ENCODE measurements at regions not wholly inside any gene's neighbourhood (a gene's known extent, or its start where the extent isn't known, plus 50 kb on each side); places are given as distances from the start of the nearest gene placed in this dataset.

GRCh38 chr9:121569266-121569648 is 69.6 kb upstream of the GGTA1 start:
- Histone ChIP-seq H3K36me3 (ENCODE audit: low read depth, missing control alignments) (no peaks in the 10 kb centered on the region), H3K9me3 (no peaks in the 10 kb centered on the region), H3K4me1 (peaks cover 24% of the 10 kb centered on the region), H3K27ac (no peak overlapping the region), H3K27me3 (no peaks in the 10 kb centered on the region), H3K4me3 (no peak overlapping the region)
- TF ChIP-seq CTCF (IDR thresholded peaks at IDR 0.05) (no peak), POLR2A (IDR thresholded peaks at IDR 0.05) (no peak)
- 60 to 93% methylated on average over 3 of the region's 3 CpGs for WGBS, 2 donors
- intact Hi-C loops (cut with DNase I; ENCODE audit: low total_unique reads) = no loop called here
- no peak for DNase-seq

GRCh38 chr9:121572581-121572980 is 72.9 kb upstream of the GGTA1 start:
- no peak for DNase-seq
- no peaks in the 10 kb centered on the region for H3K9me3 ChIP-seq
- peaks cover 16% of the 10 kb centered on the region for H3K4me1 ChIP-seq
- no peak overlapping the region for H3K27ac ChIP-seq
- no peaks in the 10 kb centered on the region for H3K36me3 ChIP-seq (ENCODE audit: low read depth, missing control alignments)
- no peak overlapping the region for H3K4me3 ChIP-seq
- intact Hi-C loops (cut with DNase I; ENCODE audit: low total_unique reads) = no loop called here
- no peaks in the 10 kb centered on the region for H3K27me3 ChIP-seq
- TF ChIP-seq CTCF (IDR thresholded peaks at IDR 0.05) (no peak), POLR2A (IDR thresholded peaks at IDR 0.05) (no peak)
- WGBS, 2 donors = 68 to 88% methylated on average over 7 of the region's 7 CpGs

- Histone ChIP-seq H3K9me3 (no peaks in the 10 kb centered on the region), H3K36me3 (ENCODE audit: low read depth, missing control alignments) (no peaks in the 10 kb centered on the region), H3K4me3 (no peak overlapping the region), H3K27ac (no peak overlapping the region), H3K4me1 (peaks cover 6% of the 10 kb centered on the region), H3K27me3 (no peaks in the 10 kb centered on the region)
- DNase-seq = no peak
- TF ChIP-seq CTCF (IDR thresholded peaks at IDR 0.05) = no peak
- no peak for TF ChIP-seq POLR2A (IDR thresholded peaks at IDR 0.05)
- intact Hi-C loops (cut with DNase I; ENCODE audit: low total_unique reads) = no loop called here
- 84 to 90% methylated on average over 10 of the region's 10 CpGs for WGBS, 2 donors
Measured at GRCh38 chr9:121573717-121574485, 74.3 kb upstream of the GGTA1 start.

GRCh38 chr9:121574774-121575519 is 75.3 kb upstream of the GGTA1 start:
- Histone ChIP-seq H3K36me3 (ENCODE audit: low read depth, missing control alignments) (no peaks in the 10 kb centered on the region), H3K27ac (no peak overlapping the region), H3K9me3 (no peaks in the 10 kb centered on the region), H3K4me1 (peaks cover 3% of the 10 kb centered on the region), H3K27me3 (no peaks in the 10 kb centered on the region), H3K4me3 (no peak overlapping the region)
- TF ChIP-seq CTCF (IDR thresholded peaks at IDR 0.05) = no peak
- TF ChIP-seq POLR2A (IDR thresholded peaks at IDR 0.05) = no peak
- intact Hi-C loops (cut with DNase I; ENCODE audit: low total_unique reads) = no loop called here
- WGBS, 2 donors = 81 to 85% methylated on average over 18 of the region's 18 CpGs
- DNase-seq = no peak

Data from testis (tissue), 2 donors.